GM12873 (cell line): ENCODE measurements at regions not wholly inside any gene's neighbourhood (a gene's known extent, or its start where the extent isn't known, plus 50 kb on each side); places are given as distances from the start of the nearest gene placed in this dataset.

ENCODE experiments used
- CTCF ChIP-seq: IDR thresholded peaks from 2 replicates; pipeline ENCODE4 v1.5.1; 2012; ENCODE audit warnings: low read depth, mild to moderate bottlenecking, moderate library complexity, low read length, control low read depth; ENCODE audit not compliant: insufficient read depth; ENCODE audit errors: missing control alignments

DNA sequence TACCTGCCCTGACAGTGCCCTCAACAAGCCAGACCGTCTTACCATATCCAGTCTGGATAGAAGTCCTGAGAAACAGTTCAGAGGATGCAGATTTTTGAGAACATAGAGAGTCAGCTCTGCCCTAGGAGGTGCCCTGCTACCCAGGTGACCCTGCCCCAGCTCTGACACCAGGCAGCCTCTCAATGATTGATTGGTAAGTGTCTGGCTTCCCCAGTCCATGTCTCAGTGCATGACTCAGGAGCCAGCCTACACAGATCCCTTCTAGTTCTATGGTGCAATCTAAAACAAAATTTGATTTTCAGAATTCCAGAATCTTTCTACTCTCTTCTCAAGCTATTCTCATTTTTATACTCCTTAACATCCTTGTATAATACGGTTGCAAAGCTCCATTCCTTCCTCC is 292.1 kb downstream of the VPS13C start:
- no peak for TF ChIP-seq CTCF

GRCh38 chr15:61764981-61765380 is 295.3 kb downstream of the VPS13C start:
- TF ChIP-seq CTCF = no peak

DNA sequence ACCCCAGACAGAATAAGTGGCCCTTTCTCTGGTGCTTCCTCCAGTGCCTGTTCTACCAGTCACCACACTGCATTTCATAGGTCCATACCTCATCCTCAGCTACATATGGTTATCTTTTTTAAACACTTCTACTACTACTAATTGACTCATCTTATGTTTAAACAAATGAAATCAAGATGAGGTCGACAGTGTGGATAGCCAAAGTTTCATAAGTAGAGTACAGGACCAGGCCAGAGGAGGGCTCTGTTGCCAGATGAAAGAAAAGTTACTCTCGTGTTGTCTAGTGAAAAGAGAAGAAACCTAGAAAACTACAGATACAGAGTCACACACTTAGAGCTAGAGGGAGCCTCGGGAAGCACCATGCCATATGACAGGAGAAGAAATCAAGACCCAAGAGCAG is 296.1 kb downstream of the VPS13C start:
- TF ChIP-seq CTCF = no peak

DNA sequence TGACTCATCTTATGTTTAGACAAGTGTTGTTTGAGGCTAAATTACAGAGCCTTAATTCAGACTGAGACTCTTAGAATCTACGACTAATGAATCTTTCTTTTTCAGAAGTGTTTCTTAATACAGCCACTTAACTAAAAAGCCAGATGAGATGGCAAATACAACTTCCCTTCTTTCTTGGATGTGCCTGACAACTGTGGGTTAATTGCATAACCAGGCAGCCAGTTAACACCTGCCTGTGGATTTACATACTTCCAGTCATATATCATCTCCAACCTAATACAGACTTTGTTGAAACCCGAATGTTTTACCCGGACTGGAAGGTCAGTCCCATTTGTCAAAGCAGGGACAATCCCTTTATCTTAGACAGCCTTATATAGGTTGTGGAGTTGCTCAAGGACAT is 297.6 kb downstream of the VPS13C start:
- no peak for TF ChIP-seq CTCF

DNA sequence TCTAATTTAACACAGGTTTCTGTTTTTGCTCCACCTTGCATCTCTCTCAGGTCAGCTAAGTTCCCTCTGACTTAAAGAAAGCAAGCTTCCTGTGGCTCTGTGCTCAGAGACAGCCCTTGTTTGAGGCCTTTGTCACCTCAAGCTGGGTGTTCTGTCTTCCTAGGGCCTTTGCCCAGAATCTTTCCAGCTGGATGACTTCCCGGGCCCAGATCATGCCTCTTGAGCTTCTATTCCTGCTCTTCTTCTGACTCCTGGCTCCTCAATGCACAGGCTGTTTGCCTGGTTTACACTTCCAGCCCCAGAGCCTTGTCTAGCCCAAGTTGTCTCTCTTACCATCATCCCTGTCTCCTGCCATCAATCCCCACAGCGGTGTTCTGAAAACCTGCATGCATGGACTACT is 300.6 kb downstream of the VPS13C start:
- TF ChIP-seq CTCF = no peak

DNA sequence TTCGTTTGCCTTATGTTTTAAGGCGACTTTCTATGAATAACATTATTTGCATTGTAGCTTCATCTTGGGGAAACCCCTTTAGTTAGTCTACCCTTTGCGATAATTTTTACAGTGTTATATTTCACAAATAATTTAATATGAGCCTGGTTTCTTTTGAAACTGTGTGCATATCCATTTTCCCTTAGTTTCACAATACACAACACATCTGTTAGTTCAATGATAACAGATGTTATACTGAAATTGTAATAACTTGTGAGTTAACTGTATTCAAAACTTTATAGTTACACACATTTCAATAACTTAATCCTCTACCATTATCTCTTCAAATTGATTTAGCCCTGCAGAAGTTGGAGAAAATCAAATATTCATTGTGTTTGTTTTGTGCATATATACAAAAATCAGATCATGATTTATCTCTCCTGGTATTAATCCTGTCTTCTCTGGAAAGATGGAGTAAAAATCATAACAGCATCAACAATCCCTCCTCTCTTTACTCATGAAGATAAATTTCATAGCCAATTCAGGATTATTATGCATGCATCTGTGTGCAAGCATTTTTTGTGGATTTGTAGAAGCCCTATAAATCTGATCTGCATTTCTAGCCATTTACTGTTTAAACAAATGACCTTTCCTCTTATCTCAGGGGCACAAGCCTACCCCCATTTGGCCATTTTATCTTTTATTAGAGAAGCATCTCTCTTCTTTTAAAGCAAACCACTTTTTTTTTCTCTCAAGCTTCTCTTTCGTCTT is 304.0 kb downstream of the VPS13C start:
- no peak for TF ChIP-seq CTCF

DNA sequence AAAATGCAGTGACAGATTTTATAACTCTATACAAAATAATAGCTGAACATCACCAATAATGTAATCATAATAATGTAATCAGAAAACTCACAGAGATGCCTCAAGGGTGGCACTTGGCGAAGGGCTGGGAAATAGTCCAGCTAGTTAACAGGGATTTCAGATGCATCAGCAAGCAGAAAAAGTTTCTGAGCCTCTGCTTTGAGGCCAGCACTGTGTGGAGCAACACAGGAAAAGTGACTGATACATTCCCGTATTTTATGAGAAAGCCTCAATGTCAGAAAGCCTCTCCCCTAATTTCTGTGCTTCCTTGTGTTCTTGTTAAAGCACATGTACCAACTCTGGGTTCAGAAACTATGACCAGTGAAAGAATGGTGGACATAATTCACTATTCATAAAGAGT is 304.8 kb downstream of the VPS13C start:
- TF ChIP-seq CTCF = no peak
